HG02678 (cell line): ENCODE measurements at regions not wholly inside any gene's neighbourhood (a gene's known extent, or its start where the extent isn't known, plus 50 kb on each side); places are given as distances from the start of the nearest gene placed in this dataset.
"Not testable (repeated sequence)": the region's sequence is repeated elsewhere in the genome, so short reads cannot be mapped to it uniquely, and the experiment has no call there.

Experiments
- ATAC-seq: cut with Tn5 transposase; IDR thresholded peaks from one replicate; pipeline ENCODE4 v1.9.1; 2021; ENCODE audit warnings: mild to moderate bottlenecking, moderate library complexity; ENCODE audit not compliant: unreplicated experiment

GRCh38 chr6:67804808-67805207 lies 830.3 kb upstream of the ADGRB3 start:
- not testable (repeated sequence) for ATAC-seq

GRCh38 chr6:67802771-67803170 lies 832.3 kb upstream of the ADGRB3 start:
- no peak for ATAC-seq

- no peak for ATAC-seq
These were observed 842.1 kb upstream of the ADGRB3 start for GRCh38 chr6:67792996-67793395.

- no peak for ATAC-seq
These were observed 844.5 kb upstream of the ADGRB3 start for GRCh38 chr6:67790569-67790968.

- not testable (repeated sequence) for ATAC-seq
These were observed 848.0 kb upstream of the ADGRB3 start for GRCh38 chr6:67787119-67787518.

GRCh38 chr6:67779876-67780275 lies 855.2 kb upstream of the ADGRB3 start:
- ATAC-seq = no peak

- no peak for ATAC-seq
These were observed 859.7 kb upstream of the ADGRB3 start for GRCh38 chr6:67775333-67775732.

- no peak for ATAC-seq
These were observed 866.1 kb upstream of the ADGRB3 start for GRCh38 chr6:67768972-67769371.

- ATAC-seq = not testable (repeated sequence)
These were observed 867.8 kb upstream of the ADGRB3 start for GRCh38 chr6:67767046-67767822.

GRCh38 chr6:67766057-67766456 lies 869.0 kb upstream of the ADGRB3 start:
- no peak for ATAC-seq

- ATAC-seq = no peak
These were observed 876.1 kb upstream of the ADGRB3 start for GRCh38 chr6:67759001-67759400.

- no peak for ATAC-seq
These were observed 877.5 kb upstream of the ADGRB3 start for GRCh38 chr6:67757465-67758033.

- ATAC-seq = no peak
These were observed 886.6 kb upstream of the ADGRB3 start for GRCh38 chr6:67748521-67748920.

GRCh38 chr6:67736816-67737215 lies 898.3 kb upstream of the ADGRB3 start:
- ATAC-seq = no peak

- no peak for ATAC-seq
These were observed 898.9 kb upstream of the ADGRB3 start for GRCh38 chr6:67736161-67736560.

GRCh38 chr6:67735623-67736022 lies 899.5 kb upstream of the ADGRB3 start:
- ATAC-seq = no peak

GRCh38 chr6:67722861-67723261 lies 912.2 kb upstream of the ADGRB3 start:
- ATAC-seq = no peak

- ATAC-seq = no peak
These were observed 917.8 kb upstream of the ADGRB3 start for GRCh38 chr6:67717281-67717680.

- no peak for ATAC-seq
These were observed 928.7 kb upstream of the ADGRB3 start for GRCh38 chr6:67706388-67706787.

- ATAC-seq = no peak
These were observed 936.5 kb upstream of the ADGRB3 start for GRCh38 chr6:67698534-67698933.

GRCh38 chr6:67694127-67694526 lies 941.0 kb upstream of the ADGRB3 start:
- ATAC-seq = no peak

GRCh38 chr6:67689329-67689728 lies 945.8 kb upstream of the ADGRB3 start:
- no peak for ATAC-seq

GRCh38 chr6:67687396-67687795 lies 947.7 kb upstream of the ADGRB3 start:
- ATAC-seq = no peak
